ENCODE measurements at regions not wholly inside any gene's neighbourhood (a gene's known extent, or its start where the extent isn't known, plus 50 kb on each side); places are given as distances from the start of the nearest gene placed in this dataset.
"Not testable (repeated sequence)": the region's sequence is repeated elsewhere in the genome, so short reads cannot be mapped to it uniquely, and the experiment has no call there.

- Histone ChIP-seq H3K27ac (ENCODE audit: low read depth, low read length) (no peak overlapping the region), H3K9me3 (ENCODE audit: control insufficient read depth in 2 of 3, low read length in 3 of 3) (peaks cover 0 to 20% (median 0%) of the 10 kb centered on the region in 3 experiments), H3K27me3 (ENCODE audit: control insufficient read depth in 2 of 2, insufficient read depth in 2 of 2, low read length in 2 of 2) (no peaks in the 10 kb centered on the region), H3K4me1 (ENCODE audit: control insufficient read depth in 2 of 2, insufficient read depth in 2 of 2, low read length in 2 of 2) (no peaks in the 10 kb centered on the region), H3K4me3 (ENCODE audit: low read length) (no peak overlapping the region), H3K36me3 (ENCODE audit: control insufficient read depth in 2 of 3, insufficient read depth in 3 of 3, low read length in 3 of 3) (no peaks in the 10 kb centered on the region)
- Mint-ChIP-seq H3K27me3 (no peaks in the 10 kb centered on the region), H3K4me1 (no peaks in the 10 kb centered on the region), H3K4me3 (no peak overlapping the region), H3K9me3 (peaks cover 4 to 49% (median 31%) of the 10 kb centered on the region in 11 donors), H3K27ac (no peak overlapping the region), H3K36me3 (peaks cover 3 to 21% (median 6%) of the 10 kb centered on the region in 5 donors)
- ATAC-seq = no peak
- ChIA-PET CTCF (interaction anchor here (0.7 kb wide), 1 partner anchor 31 kb away, joined by 3 read pairs; no protein-coding TSS in a partner anchor), POLR2A (no interaction called here)
- DNase-seq = no peak
- intact Hi-C loops (cut with micrococcal nuclease) = no loop called here
Measured at GRCh38 chr3:153567011-153567410, 405.0 kb downstream of the RAP2B start.

GRCh38 chr3:153567556-153567955 is 405.5 kb downstream of the RAP2B start:
- ChIA-PET POLR2A (no interaction called here), CTCF (interaction anchor here (0.7 kb wide), 1 partner anchor 30 kb away, joined by 3 read pairs; no protein-coding TSS in a partner anchor)
- no peaks in the 10 kb centered on the region for H3K27me3 ChIP-seq (ENCODE audit: control insufficient read depth in 2 of 2, insufficient read depth in 2 of 2, low read length in 2 of 2)
- H3K36me3 ChIP-seq (ENCODE audit: control insufficient read depth in 2 of 3, insufficient read depth in 3 of 3, low read length in 3 of 3) = no peaks in the 10 kb centered on the region
- H3K4me3 Mint-ChIP-seq = no peak overlapping the region
- H3K9me3 ChIP-seq (ENCODE audit: control insufficient read depth in 2 of 3, low read length in 3 of 3) = peaks cover 0 to 20% (median 0%) of the 10 kb centered on the region in 3 experiments
- H3K9me3 Mint-ChIP-seq = peaks cover 4 to 45% (median 27%) of the 10 kb centered on the region in 11 donors
- no peak overlapping the region for H3K27ac Mint-ChIP-seq
- no peaks in the 10 kb centered on the region for H3K4me1 Mint-ChIP-seq
- no peak overlapping the region for H3K4me3 ChIP-seq (ENCODE audit: low read length)
- DNase-seq = no peak
- ATAC-seq = no peak
- H3K27me3 Mint-ChIP-seq = no peaks in the 10 kb centered on the region
- intact Hi-C loops (cut with micrococcal nuclease) = no loop called here
- H3K36me3 Mint-ChIP-seq = peaks cover 2 to 19% (median 6%) of the 10 kb centered on the region in 5 donors
- no peaks in the 10 kb centered on the region for H3K4me1 ChIP-seq (ENCODE audit: control insufficient read depth in 2 of 2, insufficient read depth in 2 of 2, low read length in 2 of 2)
- H3K27ac ChIP-seq (ENCODE audit: low read depth, low read length) = no peak overlapping the region

- CTCF ChIA-PET = not testable (repeated sequence)
Measured at GRCh38 chr3:153570481-153570880, 408.5 kb downstream of the RAP2B start.

GRCh38 chr3:153572165-153572564 is 410.1 kb downstream of the RAP2B start:
- ChIA-PET POLR2A (interaction anchor here (0.6 kb wide), 1 partner anchor 128 kb away, joined by 3 read pairs; no protein-coding TSS in a partner anchor), CTCF (no interaction called here)
- Mint-ChIP-seq H3K9me3 (peaks cover 0 to 13% (median 3%) of the 10 kb centered on the region in 11 donors), H3K27me3 (no peaks in the 10 kb centered on the region), H3K36me3 (no peaks in the 10 kb centered on the region), H3K4me3 (no peak overlapping the region), H3K27ac (no peak overlapping the region), H3K4me1 (peaks cover 0 to 4% (median 0%) of the 10 kb centered on the region in 7 donors)
- H3K4me3 ChIP-seq (ENCODE audit: low read length) = no peak overlapping the region
- no peaks in the 10 kb centered on the region for H3K36me3 ChIP-seq (ENCODE audit: control insufficient read depth in 2 of 3, insufficient read depth in 3 of 3, low read length in 3 of 3)
- no peaks in the 10 kb centered on the region for H3K27me3 ChIP-seq (ENCODE audit: control insufficient read depth in 2 of 2, insufficient read depth in 2 of 2, low read length in 2 of 2)
- H3K9me3 ChIP-seq (ENCODE audit: control insufficient read depth in 2 of 3, low read length in 3 of 3) = no peaks in the 10 kb centered on the region
- no peak for DNase-seq
- H3K27ac ChIP-seq (ENCODE audit: low read depth, low read length) = no peak overlapping the region
- no peaks in the 10 kb centered on the region for H3K4me1 ChIP-seq (ENCODE audit: control insufficient read depth in 2 of 2, insufficient read depth in 2 of 2, low read length in 2 of 2)
- ATAC-seq = no peak
- intact Hi-C loops (cut with micrococcal nuclease) = no loop called here

More at GRCh38 chr3:153570481-153570880, 408.5 kb downstream of the RAP2B start:
- POLR2A ChIA-PET; H3K4me1 ChIP-seq (ENCODE audit: control insufficient read depth in 2 of 2, insufficient read depth in 2 of 2, low read length in 2 of 2); H3K27me3 ChIP-seq (ENCODE audit: control insufficient read depth in 2 of 2, insufficient read depth in 2 of 2, low read length in 2 of 2); H3K9me3 ChIP-seq (ENCODE audit: control insufficient read depth in 2 of 3, low read length in 3 of 3); H3K36me3 Mint-ChIP-seq; H3K27ac Mint-ChIP-seq; ATAC-seq; H3K4me1 Mint-ChIP-seq; intact Hi-C loops (cut with micrococcal nuclease); DNase-seq; H3K27ac ChIP-seq (ENCODE audit: low read depth, low read length); H3K36me3 ChIP-seq (ENCODE audit: control insufficient read depth in 2 of 3, insufficient read depth in 3 of 3, low read length in 3 of 3); H3K4me3 ChIP-seq (ENCODE audit: low read length); H3K27me3 Mint-ChIP-seq; H3K4me3 Mint-ChIP-seq: not testable (repeated sequence)
- peaks cover 0 to 22% (median 8%) of the 10 kb centered on the region in 11 donors for H3K9me3 Mint-ChIP-seq

GRCh38 chr3:153572654-153573053 is 410.6 kb downstream of the RAP2B start:
- Histone ChIP-seq H3K27ac (ENCODE audit: low read depth, low read length) (no peak overlapping the region), H3K4me3 (ENCODE audit: low read length) (no peak overlapping the region), H3K9me3 (ENCODE audit: control insufficient read depth in 2 of 3, low read length in 3 of 3) (no peaks in the 10 kb centered on the region), H3K36me3 (ENCODE audit: control insufficient read depth in 2 of 3, insufficient read depth in 3 of 3, low read length in 3 of 3) (no peaks in the 10 kb centered on the region), H3K27me3 (ENCODE audit: control insufficient read depth in 2 of 2, insufficient read depth in 2 of 2, low read length in 2 of 2) (no peaks in the 10 kb centered on the region), H3K4me1 (ENCODE audit: control insufficient read depth in 2 of 2, insufficient read depth in 2 of 2, low read length in 2 of 2) (no peaks in the 10 kb centered on the region)
- intact Hi-C loops (cut with micrococcal nuclease) = no loop called here
- POLR2A ChIA-PET = no interaction called here
- ATAC-seq (no peak), DNase-seq (no peak)
- no peaks in the 10 kb centered on the region for H3K27me3 Mint-ChIP-seq
- H3K4me1 Mint-ChIP-seq = peaks cover 0 to 4% (median 0%) of the 10 kb centered on the region in 7 donors
- H3K27ac Mint-ChIP-seq = no peak overlapping the region
- CTCF ChIA-PET = no interaction called here
- peaks cover 0 to 13% (median 3%) of the 10 kb centered on the region in 11 donors for H3K9me3 Mint-ChIP-seq
- H3K36me3 Mint-ChIP-seq = no peaks in the 10 kb centered on the region
- H3K4me3 Mint-ChIP-seq = no peak overlapping the region

- H3K27ac Mint-ChIP-seq = no peak overlapping the region
- H3K4me1 Mint-ChIP-seq = peaks cover 0 to 4% (median 0%) of the 10 kb centered on the region in 7 donors
- ATAC-seq = no peak
- no peak overlapping the region for H3K4me3 ChIP-seq (ENCODE audit: low read length)
- no peaks in the 10 kb centered on the region for H3K27me3 Mint-ChIP-seq
- H3K4me3 Mint-ChIP-seq = no peak overlapping the region
- H3K27me3 ChIP-seq (ENCODE audit: control insufficient read depth in 2 of 2, insufficient read depth in 2 of 2, low read length in 2 of 2) = no peaks in the 10 kb centered on the region
- no peak for DNase-seq
- no peaks in the 10 kb centered on the region for H3K36me3 Mint-ChIP-seq
- no peaks in the 10 kb centered on the region for H3K36me3 ChIP-seq (ENCODE audit: control insufficient read depth in 2 of 3, insufficient read depth in 3 of 3, low read length in 3 of 3)
- no peak overlapping the region for H3K27ac ChIP-seq (ENCODE audit: low read depth, low read length)
- no peaks in the 10 kb centered on the region for H3K9me3 ChIP-seq (ENCODE audit: control insufficient read depth in 2 of 3, low read length in 3 of 3)
- H3K4me1 ChIP-seq (ENCODE audit: control insufficient read depth in 2 of 2, insufficient read depth in 2 of 2, low read length in 2 of 2) = no peaks in the 10 kb centered on the region
- H3K9me3 Mint-ChIP-seq = peaks cover 0 to 13% (median 3%) of the 10 kb centered on the region in 11 donors
- CTCF ChIA-PET = no interaction called here
- POLR2A ChIA-PET = no interaction called here
- intact Hi-C loops (cut with micrococcal nuclease) = no loop called here
Measured at GRCh38 chr3:153573481-153573880, 411.5 kb downstream of the RAP2B start.

GRCh38 chr3:153574445-153574844 is 412.4 kb downstream of the RAP2B start:
- Histone ChIP-seq H3K4me3 (ENCODE audit: low read length) (no peak overlapping the region), H3K27ac (ENCODE audit: low read depth, low read length) (no peak overlapping the region), H3K9me3 (ENCODE audit: control insufficient read depth in 2 of 3, low read length in 3 of 3) (no peaks in the 10 kb centered on the region), H3K27me3 (ENCODE audit: control insufficient read depth in 2 of 2, insufficient read depth in 2 of 2, low read length in 2 of 2) (no peaks in the 10 kb centered on the region), H3K4me1 (ENCODE audit: control insufficient read depth in 2 of 2, insufficient read depth in 2 of 2, low read length in 2 of 2) (no peaks in the 10 kb centered on the region), H3K36me3 (ENCODE audit: control insufficient read depth in 2 of 3, insufficient read depth in 3 of 3, low read length in 3 of 3) (no peaks in the 10 kb centered on the region)
- intact Hi-C loops (cut with micrococcal nuclease) = no loop called here
- Mint-ChIP-seq H3K27ac (no peak overlapping the region), H3K4me1 (peaks cover 0 to 4% (median 0%) of the 10 kb centered on the region in 7 donors), H3K4me3 (no peak overlapping the region), H3K36me3 (no peaks in the 10 kb centered on the region), H3K27me3 (no peaks in the 10 kb centered on the region), H3K9me3 (peaks cover 0 to 9% (median 1%) of the 10 kb centered on the region in 11 donors)
- CTCF ChIA-PET = no interaction called here
- POLR2A ChIA-PET = no interaction called here
- ATAC-seq = no peak
- no peak for DNase-seq
